NAMALWA (cell line): ENCODE measurements at regions not wholly inside any gene's neighbourhood (a gene's known extent, or its start where the extent isn't known, plus 50 kb on each side); places are given as distances from the start of the nearest gene placed in this dataset.

Experiments
- DNase-seq: peaks from one replicate; pipeline ENCODE4 v3.0.0-alpha.2; 2015; ENCODE audit warnings: low spot score

GRCh38 chr18:34159691-34160185 lies 65.0 kb downstream of the NOL4 start:
- DNase-seq: no peak

- no peak for DNase-seq
Observed at GRCh38 chr18:34158881-34159690, 65.6 kb downstream of the NOL4 start.

- peak; percentile 63 for DNase-seq
Observed at GRCh38 chr18:34153711-34154110, 71.0 kb downstream of the NOL4 start.

- no peak for DNase-seq
Observed at GRCh38 chr18:34131006-34131405, 93.7 kb downstream of the NOL4 start.

GRCh38 chr18:34128436-34128835 lies 96.3 kb downstream of the NOL4 start:
- DNase-seq: no peak

- DNase-seq: no peak
Observed at GRCh38 chr18:34126121-34126520, 98.6 kb downstream of the NOL4 start.

- peak; percentile 77 for DNase-seq
Observed at GRCh38 chr18:34122724-34123334, 101.9 kb downstream of the NOL4 start.

- no peak for DNase-seq
Observed at GRCh38 chr18:34121200-34121721, 103.5 kb downstream of the NOL4 start.

- no peak for DNase-seq
Observed at GRCh38 chr18:34120294-34120693, 104.4 kb downstream of the NOL4 start.

- no peak for DNase-seq
Observed at GRCh38 chr18:34117319-34117718, 107.4 kb downstream of the NOL4 start.

GRCh38 chr18:34115409-34116081 lies 109.2 kb downstream of the NOL4 start:
- DNase-seq: no peak

- no peak for DNase-seq
Observed at GRCh38 chr18:34114996-34115395, 109.7 kb downstream of the NOL4 start.

GRCh38 chr18:34108206-34108605 lies 116.5 kb downstream of the NOL4 start:
- DNase-seq: no peak

- DNase-seq: no peak
Observed at GRCh38 chr18:34098109-34098508, 126.6 kb downstream of the NOL4 start.

- DNase-seq: no peak
Observed at GRCh38 chr18:34097312-34097711, 127.4 kb downstream of the NOL4 start.

- no peak for DNase-seq
Observed at GRCh38 chr18:34094148-34094547, 130.6 kb downstream of the NOL4 start.

GRCh38 chr18:34092796-34093195 lies 131.9 kb downstream of the NOL4 start:
- no peak for DNase-seq

GRCh38 chr18:34086370-34086769 lies 138.3 kb downstream of the NOL4 start:
- DNase-seq: no peak

GRCh38 chr18:34085140-34085739 lies 139.5 kb downstream of the NOL4 start:
- DNase-seq: no peak

- DNase-seq: no peak
Observed at GRCh38 chr18:34084635-34085034, 140.1 kb downstream of the NOL4 start.

GRCh38 chr18:34083910-34084535 lies 140.7 kb downstream of the NOL4 start:
- DNase-seq: no peak

- peak; percentile 3 for DNase-seq
Observed at GRCh38 chr18:34077599-34077998, 147.1 kb downstream of the NOL4 start.
